ENCODE measurements at regions not wholly inside any gene's neighbourhood (a gene's known extent, or its start where the extent isn't known, plus 50 kb on each side); places are given as distances from the start of the nearest gene placed in this dataset.

- TF ChIP-seq TAF1 (IDR thresholded peaks at IDR 0.05; ENCODE audit: low read depth, low read length): no peak
- no peak for TF ChIP-seq POLR2AphosphoS5 (IDR thresholded peaks at IDR 0.05; ENCODE audit: low read depth, low read length)
- TF ChIP-seq POU2F2 (IDR thresholded peaks at IDR 0.05; ENCODE audit: low read depth, low read length): no peak
- TF ChIP-seq POLR2A (IDR thresholded peaks at IDR 0.05; ENCODE audit: low read depth, low read length): no peak
- no peak for TF ChIP-seq SPI1 (IDR thresholded peaks at IDR 0.05; ENCODE audit: low read depth, low read length)
- no peak for TF ChIP-seq PAX5 (IDR thresholded peaks at IDR 0.05; ENCODE audit: insufficient read depth, low read length, severe bottlenecking)
- no peak for DNase-seq (ENCODE audit: insufficient read length, low spot score)
- no peak for FAIRE-seq
These were observed 701.5 kb upstream of the MEF2C start for GRCh38 chr5:89584339-89584956.

- DNase-seq (ENCODE audit: insufficient read length, low spot score) (no peak), FAIRE-seq (no peak)
- TF ChIP-seq TAF1 (IDR thresholded peaks at IDR 0.05; ENCODE audit: low read depth, low read length): no peak
- no peak for TF ChIP-seq POLR2A (IDR thresholded peaks at IDR 0.05; ENCODE audit: low read depth, low read length)
- no peak for TF ChIP-seq POU2F2 (IDR thresholded peaks at IDR 0.05; ENCODE audit: low read depth, low read length)
- TF ChIP-seq SPI1 (IDR thresholded peaks at IDR 0.05; ENCODE audit: low read depth, low read length): no peak
- TF ChIP-seq POLR2AphosphoS5 (IDR thresholded peaks at IDR 0.05; ENCODE audit: low read depth, low read length): no peak
- no peak for TF ChIP-seq PAX5 (IDR thresholded peaks at IDR 0.05; ENCODE audit: insufficient read depth, low read length, severe bottlenecking)
These were observed 700.5 kb upstream of the MEF2C start for GRCh38 chr5:89583534-89583933.

- DNase-seq (ENCODE audit: insufficient read length, low spot score) (no peak), FAIRE-seq (no peak)
- TF ChIP-seq POU2F2 (IDR thresholded peaks at IDR 0.05; ENCODE audit: low read depth, low read length) (no peak), PAX5 (IDR thresholded peaks at IDR 0.05; ENCODE audit: insufficient read depth, low read length, severe bottlenecking) (no peak), POLR2AphosphoS5 (IDR thresholded peaks at IDR 0.05; ENCODE audit: low read depth, low read length) (no peak), POLR2A (IDR thresholded peaks at IDR 0.05; ENCODE audit: low read depth, low read length) (no peak), SPI1 (IDR thresholded peaks at IDR 0.05; ENCODE audit: low read depth, low read length) (no peak), TAF1 (IDR thresholded peaks at IDR 0.05; ENCODE audit: low read depth, low read length) (no peak)
These were observed 699.9 kb upstream of the MEF2C start for GRCh38 chr5:89582768-89583339.

- TF ChIP-seq POLR2A (IDR thresholded peaks at IDR 0.05; ENCODE audit: low read depth, low read length) (no peak), PAX5 (IDR thresholded peaks at IDR 0.05; ENCODE audit: insufficient read depth, low read length, severe bottlenecking) (no peak), POU2F2 (IDR thresholded peaks at IDR 0.05; ENCODE audit: low read depth, low read length) (no peak), TAF1 (IDR thresholded peaks at IDR 0.05; ENCODE audit: low read depth, low read length) (no peak), SPI1 (IDR thresholded peaks at IDR 0.05; ENCODE audit: low read depth, low read length) (no peak), POLR2AphosphoS5 (IDR thresholded peaks at IDR 0.05; ENCODE audit: low read depth, low read length) (no peak)
- DNase-seq (ENCODE audit: insufficient read length, low spot score) (no peak), FAIRE-seq (peak; percentile 13)
These were observed 698.0 kb upstream of the MEF2C start for GRCh38 chr5:89580976-89581375.

- FAIRE-seq: peak; percentile 26
- TF ChIP-seq TAF1 (IDR thresholded peaks at IDR 0.05; ENCODE audit: low read depth, low read length) (no peak), SPI1 (IDR thresholded peaks at IDR 0.05; ENCODE audit: low read depth, low read length) (no peak), PAX5 (IDR thresholded peaks at IDR 0.05; ENCODE audit: insufficient read depth, low read length, severe bottlenecking) (no peak), POLR2AphosphoS5 (IDR thresholded peaks at IDR 0.05; ENCODE audit: low read depth, low read length) (no peak), POLR2A (IDR thresholded peaks at IDR 0.05; ENCODE audit: low read depth, low read length) (no peak), POU2F2 (IDR thresholded peaks at IDR 0.05; ENCODE audit: low read depth, low read length) (no peak)
These were observed 692.3 kb upstream of the MEF2C start for GRCh38 chr5:89575319-89575718.

GRCh38 chr5:89573345-89573744 lies 690.4 kb upstream of the MEF2C start:
- DNase-seq (ENCODE audit: insufficient read length, low spot score): no peak
- peak; percentile 33 for FAIRE-seq
- no peak for TF ChIP-seq POU2F2 (IDR thresholded peaks at IDR 0.05; ENCODE audit: low read depth, low read length)

More at GRCh38 chr5:89575319-89575718, 692.3 kb upstream of the MEF2C start:
- no peak for DNase-seq (ENCODE audit: insufficient read length, low spot score)

GRCh38 chr5:89572696-89573095 lies 689.7 kb upstream of the MEF2C start:
- TF ChIP-seq POLR2A (IDR thresholded peaks at IDR 0.05; ENCODE audit: low read depth, low read length) (no peak), POLR2AphosphoS5 (IDR thresholded peaks at IDR 0.05; ENCODE audit: low read depth, low read length) (no peak), PAX5 (IDR thresholded peaks at IDR 0.05; ENCODE audit: insufficient read depth, low read length, severe bottlenecking) (no peak), SPI1 (IDR thresholded peaks at IDR 0.05; ENCODE audit: low read depth, low read length) (no peak), POU2F2 (IDR thresholded peaks at IDR 0.05; ENCODE audit: low read depth, low read length) (no peak), TAF1 (IDR thresholded peaks at IDR 0.05; ENCODE audit: low read depth, low read length) (no peak)
- FAIRE-seq: no peak
- DNase-seq (ENCODE audit: insufficient read length, low spot score): no peak

GRCh38 chr5:89570557-89570956 lies 687.6 kb upstream of the MEF2C start:
- no peak for TF ChIP-seq TAF1 (IDR thresholded peaks at IDR 0.05; ENCODE audit: low read depth, low read length)
- TF ChIP-seq POU2F2 (IDR thresholded peaks at IDR 0.05; ENCODE audit: low read depth, low read length): no peak
- no peak for TF ChIP-seq POLR2A (IDR thresholded peaks at IDR 0.05; ENCODE audit: low read depth, low read length)
- no peak for TF ChIP-seq PAX5 (IDR thresholded peaks at IDR 0.05; ENCODE audit: insufficient read depth, low read length, severe bottlenecking)
- TF ChIP-seq SPI1 (IDR thresholded peaks at IDR 0.05; ENCODE audit: low read depth, low read length): no peak
- TF ChIP-seq POLR2AphosphoS5 (IDR thresholded peaks at IDR 0.05; ENCODE audit: low read depth, low read length): no peak
- FAIRE-seq (no peak), DNase-seq (ENCODE audit: insufficient read length, low spot score) (no peak)

- DNase-seq (ENCODE audit: insufficient read length, low spot score) (no peak), FAIRE-seq (peak; percentile 41)
- TF ChIP-seq PAX5 (IDR thresholded peaks at IDR 0.05; ENCODE audit: insufficient read depth, low read length, severe bottlenecking) (no peak), SPI1 (IDR thresholded peaks at IDR 0.05; ENCODE audit: low read depth, low read length) (no peak), TAF1 (IDR thresholded peaks at IDR 0.05; ENCODE audit: low read depth, low read length) (no peak), POLR2AphosphoS5 (IDR thresholded peaks at IDR 0.05; ENCODE audit: low read depth, low read length) (no peak), POLR2A (IDR thresholded peaks at IDR 0.05; ENCODE audit: low read depth, low read length) (no peak), POU2F2 (IDR thresholded peaks at IDR 0.05; ENCODE audit: low read depth, low read length) (no peak)
These were observed 683.4 kb upstream of the MEF2C start for GRCh38 chr5:89566340-89566739.

GRCh38 chr5:89560696-89561095 lies 677.7 kb upstream of the MEF2C start:
- FAIRE-seq: no peak
- no peak for DNase-seq (ENCODE audit: insufficient read length, low spot score)
- no peak for TF ChIP-seq POU2F2 (IDR thresholded peaks at IDR 0.05; ENCODE audit: low read depth, low read length)
- no peak for TF ChIP-seq TAF1 (IDR thresholded peaks at IDR 0.05; ENCODE audit: low read depth, low read length)
- TF ChIP-seq POLR2AphosphoS5 (IDR thresholded peaks at IDR 0.05; ENCODE audit: low read depth, low read length): no peak
- no peak for TF ChIP-seq PAX5 (IDR thresholded peaks at IDR 0.05; ENCODE audit: insufficient read depth, low read length, severe bottlenecking)
- TF ChIP-seq POLR2A (IDR thresholded peaks at IDR 0.05; ENCODE audit: low read depth, low read length): no peak
- no peak for TF ChIP-seq SPI1 (IDR thresholded peaks at IDR 0.05; ENCODE audit: low read depth, low read length)
